ENCODE measurements at regions not wholly inside any gene's neighbourhood (a gene's known extent, or its start where the extent isn't known, plus 50 kb on each side); places are given as distances from the start of the nearest gene placed in this dataset.
"Not testable (repeated sequence)": the region's sequence is repeated elsewhere in the genome, so short reads cannot be mapped to it uniquely, and the experiment has no call there.

GRCh38 chr20:56773749-56774148 lies 144.6 kb downstream of the TFAP2C start:
- peak; percentile 56 for DNase-seq

- DNase-seq: no peak
Measured at GRCh38 chr20:56774873-56775272, 145.8 kb downstream of the TFAP2C start.

GRCh38 chr20:56776345-56776744 lies 147.2 kb downstream of the TFAP2C start:
- DNase-seq: no peak

GRCh38 chr20:56778765-56779195 lies 149.7 kb downstream of the TFAP2C start:
- no peak for DNase-seq

- no peak for DNase-seq
Measured at GRCh38 chr20:56779452-56780143, 150.5 kb downstream of the TFAP2C start.

GRCh38 chr20:56780266-56780665 lies 151.2 kb downstream of the TFAP2C start:
- no peak for DNase-seq

- no peak for DNase-seq
Measured at GRCh38 chr20:56781108-56781739, 152.1 kb downstream of the TFAP2C start.

- DNase-seq: not testable (repeated sequence)
Measured at GRCh38 chr20:56781987-56782560, 153.0 kb downstream of the TFAP2C start.

- DNase-seq: not testable (repeated sequence)
Measured at GRCh38 chr20:56782814-56783213, 153.7 kb downstream of the TFAP2C start.

- DNase-seq: no peak
Measured at GRCh38 chr20:56783826-56784225, 154.7 kb downstream of the TFAP2C start.

GRCh38 chr20:56786503-56786902 lies 157.4 kb downstream of the TFAP2C start:
- no peak for DNase-seq

GRCh38 chr20:56788041-56788670 lies 159.1 kb downstream of the TFAP2C start:
- no peak for DNase-seq

GRCh38 chr20:56788671-56789610 lies 159.8 kb downstream of the TFAP2C start:
- DNase-seq: no peak

- no peak for DNase-seq
Measured at GRCh38 chr20:56793916-56794315, 164.8 kb downstream of the TFAP2C start.

GRCh38 chr20:56795492-56795891 lies 166.4 kb downstream of the TFAP2C start:
- DNase-seq: no peak

- no peak for DNase-seq
Measured at GRCh38 chr20:56796345-56796744, 167.2 kb downstream of the TFAP2C start.

- no peak for DNase-seq
Measured at GRCh38 chr20:56797023-56797422, 167.9 kb downstream of the TFAP2C start.

GRCh38 chr20:56798634-56799033 lies 169.5 kb downstream of the TFAP2C start:
- DNase-seq: no peak

- no peak for DNase-seq
Measured at GRCh38 chr20:56799187-56799586, 170.1 kb downstream of the TFAP2C start.

GRCh38 chr20:56800088-56800487 lies 171.0 kb downstream of the TFAP2C start:
- no peak for DNase-seq

GRCh38 chr20:56801971-56802755 lies 173.1 kb downstream of the TFAP2C start:
- DNase-seq: no peak
